ENCODE measurements at regions not wholly inside any gene's neighbourhood (a gene's known extent, or its start where the extent isn't known, plus 50 kb on each side); places are given as distances from the start of the nearest gene placed in this dataset.

DNA sequence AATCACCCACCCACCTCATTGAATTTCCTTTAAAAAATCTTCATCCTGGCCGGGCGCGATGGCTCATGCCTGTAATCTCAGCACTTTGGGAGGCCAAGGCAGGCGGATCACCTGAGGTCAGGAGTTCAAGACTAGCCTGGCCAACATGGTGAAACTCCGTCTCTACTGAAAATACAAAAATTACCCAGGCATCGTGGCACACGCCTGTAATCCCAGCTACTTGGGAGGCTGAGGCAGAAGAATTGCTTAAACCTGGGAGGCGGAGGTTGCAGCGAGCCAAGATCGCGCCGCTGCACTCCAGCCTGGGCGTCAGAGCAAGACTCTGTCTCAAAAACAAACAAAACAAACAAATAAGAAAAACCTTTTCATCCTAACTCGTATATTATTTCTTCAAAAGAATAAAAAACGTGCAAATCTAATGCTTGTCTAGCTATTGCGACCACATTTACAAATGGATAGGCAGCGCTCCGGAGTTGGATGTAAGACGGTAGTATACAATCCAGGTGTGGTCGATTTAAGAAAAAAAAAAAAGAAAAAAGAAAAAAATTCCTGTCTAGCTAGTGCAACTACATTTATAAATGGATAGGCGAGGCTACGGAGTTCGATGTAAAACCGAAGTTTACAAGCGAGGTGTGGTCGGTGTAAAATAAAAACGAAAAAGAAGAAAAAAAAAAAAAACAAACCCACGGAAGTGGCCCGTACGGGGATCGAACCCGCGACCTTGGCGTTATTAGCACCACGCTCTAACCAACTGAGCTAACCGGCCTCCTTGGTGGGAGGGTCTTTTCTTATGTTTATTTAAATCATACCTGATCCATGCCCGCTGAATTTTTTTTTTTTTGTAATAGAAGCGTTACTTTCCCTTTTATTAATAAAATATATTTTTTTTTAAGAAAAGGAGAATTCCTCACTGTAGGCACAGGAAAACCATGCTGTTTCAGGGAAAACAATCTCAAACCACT is 70.7 kb upstream of the PRSS16 start:
- TF ChIP-seq, protein P1, sequence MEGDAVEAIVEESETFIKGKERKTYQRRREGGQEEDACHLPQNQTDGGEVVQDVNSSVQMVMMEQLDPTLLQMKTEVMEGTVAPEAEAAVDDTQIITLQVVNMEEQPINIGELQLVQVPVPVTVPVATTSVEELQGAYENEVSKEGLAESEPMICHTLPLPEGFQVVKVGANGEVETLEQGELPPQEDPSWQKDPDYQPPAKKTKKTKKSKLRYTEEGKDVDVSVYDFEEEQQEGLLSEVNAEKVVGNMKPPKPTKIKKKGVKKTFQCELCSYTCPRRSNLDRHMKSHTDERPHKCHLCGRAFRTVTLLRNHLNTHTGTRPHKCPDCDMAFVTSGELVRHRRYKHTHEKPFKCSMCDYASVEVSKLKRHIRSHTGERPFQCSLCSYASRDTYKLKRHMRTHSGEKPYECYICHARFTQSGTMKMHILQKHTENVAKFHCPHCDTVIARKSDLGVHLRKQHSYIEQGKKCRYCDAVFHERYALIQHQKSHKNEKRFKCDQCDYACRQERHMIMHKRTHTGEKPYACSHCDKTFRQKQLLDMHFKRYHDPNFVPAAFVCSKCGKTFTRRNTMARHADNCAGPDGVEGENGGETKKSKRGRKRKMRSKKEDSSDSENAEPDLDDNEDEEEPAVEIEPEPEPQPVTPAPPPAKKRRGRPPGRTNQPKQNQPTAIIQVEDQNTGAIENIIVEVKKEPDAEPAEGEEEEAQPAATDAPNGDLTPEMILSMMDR (IDR thresholded peaks at IDR 0.05; ENCODE audit: insufficient read depth, low read length, poor library complexity, severe bottlenecking): no peak
- no peak for TF ChIP-seq EZH2phosphoT487 (conservative IDR thresholded peaks at IDR 0.05; ENCODE audit: low read length)
